ENCODE measurements at regions not wholly inside any gene's neighbourhood (a gene's known extent, or its start where the extent isn't known, plus 50 kb on each side); places are given as distances from the start of the nearest gene placed in this dataset.
"Not testable (repeated sequence)": the region's sequence is repeated elsewhere in the genome, so short reads cannot be mapped to it uniquely, and the experiment has no call there.

GRCh38 chr6:166802401-166802800 is 153.9 kb downstream of the RNASET2 start:
- no peak for DNase-seq

DNA sequence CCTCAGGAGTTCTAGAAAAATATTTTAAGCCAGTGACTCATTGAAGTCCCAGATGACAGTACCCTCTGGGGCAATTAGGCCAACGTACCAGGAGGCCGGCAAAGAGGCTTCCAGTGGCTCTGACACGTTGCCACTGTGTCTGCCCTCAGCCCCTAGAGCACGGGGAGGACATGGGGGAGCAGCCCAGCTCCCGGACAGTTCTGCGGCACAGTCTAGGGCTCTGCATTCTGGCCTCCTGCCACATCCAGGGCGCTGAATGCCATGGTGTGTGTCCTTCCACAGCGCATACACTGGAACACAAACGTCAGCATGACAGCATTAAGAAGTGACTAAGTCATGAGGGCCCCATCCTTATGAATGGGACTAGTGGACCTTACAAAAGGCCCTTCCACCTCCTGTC is 156.2 kb downstream of the RNASET2 start:
- DNase-seq: no peak

GRCh38 chr6:166798652-166799051 is 157.7 kb downstream of the RNASET2 start:
- no peak for DNase-seq

DNA sequence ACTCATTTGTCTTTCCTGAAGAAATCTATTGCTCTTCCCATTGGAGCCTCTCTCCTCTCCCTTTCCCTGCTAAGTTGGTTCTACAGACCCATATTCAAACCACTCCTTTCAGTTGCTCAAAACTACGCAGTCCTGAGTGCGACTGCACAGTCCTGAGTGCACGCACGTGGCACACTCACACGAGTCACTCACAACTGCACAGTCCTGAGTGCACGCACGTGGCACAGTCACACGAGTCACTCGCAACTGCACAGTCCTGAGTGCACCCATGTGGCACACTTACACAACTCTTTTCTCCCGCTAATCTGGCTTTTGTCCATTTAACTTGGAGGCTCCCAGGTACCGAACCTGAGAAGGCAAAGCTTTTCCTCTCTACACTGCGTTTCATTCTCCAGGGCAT is 159.7 kb downstream of the RNASET2 start:
- no peak for DNase-seq

GRCh38 chr6:166795879-166796278 is 160.5 kb downstream of the RNASET2 start:
- DNase-seq: no peak

DNA sequence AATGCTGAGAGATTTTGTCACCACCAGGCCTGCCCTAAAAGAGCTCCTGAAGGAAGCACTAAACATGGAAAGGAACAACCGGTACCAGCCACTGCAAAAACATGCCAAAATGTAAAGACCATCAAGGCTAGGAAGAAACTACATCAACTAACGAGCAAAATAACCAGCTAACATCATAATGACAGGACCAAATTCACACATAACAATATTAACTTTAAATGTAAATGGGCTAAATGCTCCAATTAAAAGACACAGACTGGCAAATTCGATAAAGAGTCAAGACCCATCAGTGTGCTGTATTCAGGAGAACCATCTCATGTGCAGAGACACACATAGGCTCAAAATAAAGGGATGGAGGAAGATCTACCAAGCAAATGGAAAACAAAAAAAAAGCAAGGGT is 163.8 kb upstream of the RPS6KA2 start:
- not testable (repeated sequence) for DNase-seq

DNA sequence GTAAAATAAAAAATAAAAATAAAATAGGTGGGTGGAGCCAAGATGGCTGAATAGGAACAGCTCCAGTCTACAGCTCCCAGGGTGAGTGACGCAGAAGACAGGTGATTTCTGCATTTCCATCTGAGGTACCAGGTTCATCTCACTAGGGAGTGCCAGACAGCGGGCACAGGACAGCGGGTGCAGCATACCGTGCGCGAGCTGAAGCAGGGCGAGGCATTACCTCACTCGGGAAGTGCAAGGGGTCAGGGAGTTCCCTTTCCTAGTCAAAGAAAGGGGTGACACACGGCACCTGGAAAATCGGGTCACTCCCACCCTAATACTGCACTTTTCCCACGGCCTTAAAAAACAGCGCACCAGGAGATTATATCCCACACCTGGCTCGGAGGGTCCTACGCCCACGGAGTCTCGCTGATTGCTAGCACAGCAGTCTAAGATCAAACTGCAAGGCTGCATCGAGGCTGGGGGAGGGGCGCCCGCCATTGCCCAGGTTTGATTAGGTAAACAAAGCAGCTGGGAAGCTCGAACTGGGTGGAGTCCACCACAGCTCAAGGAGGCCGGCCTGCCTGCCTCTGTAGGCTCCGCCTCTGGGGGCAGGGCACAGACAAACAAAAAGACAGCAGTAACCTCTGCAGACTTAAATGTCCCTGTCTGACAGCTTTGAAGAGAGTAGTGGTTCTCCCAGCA is 161.9 kb upstream of the RPS6KA2 start:
- not testable (repeated sequence) for DNase-seq

DNA sequence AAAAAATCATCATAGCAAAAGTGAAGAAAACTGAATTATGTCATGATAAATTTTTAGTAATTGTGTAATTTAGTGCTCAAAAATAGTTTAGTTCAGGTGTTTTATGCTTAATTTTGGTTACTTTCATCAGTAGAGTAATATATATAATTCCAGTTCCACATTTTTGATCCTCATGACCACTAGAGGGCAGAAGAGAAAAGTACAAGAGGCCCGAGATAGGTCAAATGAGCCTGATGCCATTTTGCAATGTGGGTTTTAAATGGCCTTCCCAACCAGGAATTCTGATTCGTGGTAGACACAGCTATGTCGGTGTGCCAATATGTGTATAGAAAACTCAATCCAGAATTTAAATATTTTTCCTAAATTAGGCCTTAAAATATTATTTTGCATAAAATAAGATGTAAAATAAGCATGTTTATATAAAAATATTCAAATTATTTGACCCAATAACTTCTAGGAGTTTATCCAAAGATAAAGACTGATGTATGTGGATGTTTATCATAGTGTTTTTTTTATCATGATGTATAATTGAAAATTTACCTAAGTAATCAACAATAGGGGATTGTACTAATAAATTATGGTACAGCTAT is 159.7 kb upstream of the RPS6KA2 start:
- DNase-seq: peak; percentile 23

GRCh38 chr6:166785131-166785530 is 158.1 kb upstream of the RPS6KA2 start:
- DNase-seq: no peak

DNA sequence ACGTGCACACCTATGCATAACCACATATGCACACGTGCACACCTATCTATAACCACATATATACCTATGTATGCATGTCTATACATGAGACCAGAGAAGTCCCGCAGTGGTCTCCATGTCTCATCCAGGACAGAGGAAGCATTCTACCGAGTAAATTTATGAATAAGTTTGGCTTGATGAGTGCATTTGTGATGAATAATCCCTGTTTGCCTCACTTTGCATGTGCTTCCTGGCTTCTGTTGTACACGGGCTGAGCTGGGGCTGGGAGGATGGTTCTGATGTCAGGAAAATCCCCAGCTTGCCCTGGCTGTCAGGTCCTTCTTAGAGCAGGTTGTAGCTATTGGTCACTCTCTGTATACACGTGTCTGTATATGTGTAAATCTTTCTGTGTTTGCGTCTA is 157.6 kb upstream of the RPS6KA2 start:
- DNase-seq: no peak

DNA sequence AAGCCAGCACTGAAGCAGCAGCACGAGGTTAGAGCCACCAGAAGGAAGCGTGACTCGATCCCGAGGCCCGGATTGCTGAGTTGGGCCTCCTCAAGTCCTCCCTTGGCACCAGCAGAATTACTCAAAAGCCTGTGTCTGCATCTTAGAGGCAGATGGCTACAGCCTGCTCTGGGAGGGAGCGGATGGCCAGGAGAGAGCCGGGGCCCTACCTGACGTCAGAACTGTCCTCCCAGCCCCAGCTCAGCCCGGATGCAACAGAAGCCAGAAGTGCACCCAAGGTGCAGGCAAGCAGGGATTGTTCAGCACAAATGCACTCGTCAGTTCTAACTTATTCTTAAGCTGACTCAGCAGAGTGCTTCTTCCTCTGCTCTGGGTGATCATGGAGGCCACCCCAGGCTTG is 155.5 kb upstream of the RPS6KA2 start:
- no peak for DNase-seq

GRCh38 chr6:166781331-166781730 is 154.3 kb upstream of the RPS6KA2 start:
- no peak for DNase-seq

GRCh38 chr6:166779963-166780683 is 153.1 kb upstream of the RPS6KA2 start:
- no peak for DNase-seq

- no peak for DNase-seq
Measured at GRCh38 chr6:166779381-166779780, 152.3 kb upstream of the RPS6KA2 start.

DNA sequence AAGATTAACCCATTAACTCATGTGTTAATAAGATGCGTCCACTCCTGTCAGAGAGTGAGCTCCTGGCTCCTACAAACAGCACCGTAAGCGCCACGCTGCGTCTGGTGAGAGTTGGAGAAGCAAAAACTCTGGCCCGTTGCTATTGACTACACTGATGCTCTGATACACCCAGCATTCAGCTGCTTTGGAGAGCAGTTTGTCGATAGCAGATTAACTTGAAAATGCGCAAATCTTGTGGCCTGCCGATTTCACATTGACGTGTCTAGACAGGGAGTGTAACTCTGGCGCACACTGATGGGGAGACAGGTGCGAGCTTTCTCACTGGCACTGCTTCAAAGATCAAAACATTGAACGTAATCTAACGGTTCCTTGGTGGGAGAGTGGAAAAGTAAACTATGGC is 151.7 kb upstream of the RPS6KA2 start:
- no peak for DNase-seq

DNA sequence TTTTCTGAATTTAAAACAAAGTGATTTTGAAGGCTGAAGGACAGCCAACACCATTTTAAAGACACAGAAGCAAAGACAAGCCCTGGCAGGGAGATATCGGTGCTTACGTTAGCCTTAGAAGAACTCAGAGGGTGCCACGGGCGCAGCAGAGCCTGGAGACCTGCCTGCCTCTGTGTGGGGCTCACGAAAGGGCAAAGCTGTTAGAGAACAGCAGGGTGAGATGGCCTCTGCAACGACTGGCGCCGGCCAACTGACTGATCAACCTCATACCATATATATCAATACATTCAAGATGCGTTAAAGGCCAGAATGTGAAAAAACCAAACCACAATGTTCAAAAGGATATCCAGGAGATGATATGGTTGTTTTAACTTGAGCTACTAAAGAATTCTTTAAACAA is 151.0 kb upstream of the RPS6KA2 start:
- no peak for DNase-seq

DNA sequence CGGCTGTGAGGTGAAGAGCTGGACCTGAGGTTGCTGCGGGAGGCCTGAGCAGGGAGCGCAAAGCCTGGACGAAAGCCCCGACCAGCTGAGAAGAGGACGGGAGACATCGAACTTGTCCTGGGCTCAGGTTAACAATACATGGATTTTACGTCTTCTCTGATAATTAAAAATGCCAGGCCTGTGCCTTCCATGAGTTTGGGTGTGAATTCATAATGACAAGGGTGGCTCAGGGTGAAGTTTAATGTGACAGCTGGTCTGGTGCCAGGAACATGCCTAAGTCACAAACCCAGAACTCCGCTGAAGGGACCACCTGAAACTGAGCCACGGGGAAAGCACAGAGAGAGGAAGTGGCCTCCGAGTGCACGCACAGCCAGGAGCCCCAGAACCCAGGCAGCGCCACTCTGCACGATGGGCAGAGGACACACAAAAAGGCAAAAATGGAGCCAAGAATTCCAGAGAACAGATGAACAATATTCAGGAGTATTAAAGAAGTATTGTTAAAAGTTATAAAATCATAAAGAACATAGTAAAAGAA is 150.1 kb upstream of the RPS6KA2 start:
- no peak for DNase-seq

DNA sequence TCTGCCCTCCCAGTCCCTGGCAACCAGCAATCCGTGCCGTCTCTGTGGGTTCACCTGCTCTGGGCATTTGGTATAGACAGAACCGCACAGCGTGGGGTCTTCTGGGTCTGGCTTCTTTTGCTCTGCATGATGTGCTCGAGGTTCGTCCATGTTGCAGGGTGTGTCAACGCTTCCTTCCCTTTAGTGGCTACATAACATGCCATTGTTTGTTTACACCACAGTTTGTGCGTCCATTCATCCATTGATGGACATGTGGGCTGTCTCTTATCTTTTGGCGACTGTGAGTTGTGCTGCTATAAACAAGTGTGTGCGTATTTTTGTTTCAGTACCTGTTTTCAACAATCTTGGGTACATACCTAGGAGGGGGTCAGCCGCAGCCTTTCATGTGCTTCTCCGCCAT is 149.5 kb upstream of the RPS6KA2 start:
- DNase-seq: no peak

- no peak for DNase-seq
Measured at GRCh38 chr6:166775923-166776220, 148.8 kb upstream of the RPS6KA2 start.

- DNase-seq: peak; percentile 41
Measured at GRCh38 chr6:166775180-166775922, 148.3 kb upstream of the RPS6KA2 start.

DNA sequence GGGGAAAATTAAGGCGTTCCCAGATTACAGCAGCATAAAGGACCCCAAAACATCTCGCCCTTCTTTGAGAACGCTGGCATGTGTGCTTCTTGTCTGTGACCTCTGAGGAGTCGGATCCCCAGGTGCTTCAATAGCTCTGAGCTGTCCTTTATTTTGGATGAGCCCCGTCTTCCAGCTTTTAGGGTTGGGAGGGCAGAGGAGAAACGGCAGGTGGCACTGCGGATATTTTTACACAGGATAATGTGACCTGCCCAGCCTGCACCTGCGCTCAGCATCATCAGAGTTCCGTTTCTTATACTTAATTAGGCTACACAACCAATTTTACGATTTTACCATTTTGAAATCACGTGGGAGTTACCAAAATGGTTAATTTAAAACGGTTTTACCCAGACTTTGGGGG is 147.7 kb upstream of the RPS6KA2 start:
- no peak for DNase-seq

DNA sequence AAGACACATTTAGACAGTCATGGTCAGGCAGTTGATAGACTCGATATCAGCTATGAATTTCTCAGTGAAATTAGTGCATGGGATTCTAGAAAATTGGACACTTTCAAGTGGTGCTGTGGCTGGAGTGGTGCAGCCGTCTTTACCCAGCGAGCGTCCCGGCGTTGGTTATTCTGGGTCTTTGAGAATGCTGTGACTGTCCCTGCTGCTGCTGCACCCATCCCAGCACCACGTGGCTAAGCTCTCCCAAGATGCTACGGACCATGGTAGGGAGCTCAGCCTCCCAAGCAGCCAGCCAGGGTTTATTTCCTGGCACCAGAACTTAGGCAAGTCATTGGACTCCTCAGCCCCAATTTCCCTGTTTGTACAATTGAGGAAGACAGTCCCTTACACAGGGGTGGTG is 147.2 kb upstream of the RPS6KA2 start:
- no peak for DNase-seq

DNA sequence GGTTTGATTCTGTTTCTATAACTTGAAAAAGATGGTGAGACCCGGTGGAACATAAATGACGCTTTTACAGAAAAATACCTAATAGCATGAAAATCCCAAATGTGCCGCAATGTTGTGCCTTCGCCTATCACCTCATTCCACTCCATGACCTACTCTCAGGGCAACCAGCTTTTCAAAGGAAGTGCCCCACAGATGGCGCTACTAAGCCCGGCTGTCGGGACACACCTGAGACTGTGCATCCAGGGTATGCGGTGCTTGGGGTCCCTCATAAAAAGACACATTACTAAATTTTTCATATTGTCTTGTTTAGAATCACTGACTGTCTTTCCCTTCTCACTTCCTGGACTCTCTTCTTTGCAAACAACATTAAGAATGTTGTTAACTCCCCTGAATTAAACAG is 145.5 kb upstream of the RPS6KA2 start:
- no peak for DNase-seq

- no peak for DNase-seq
Measured at GRCh38 chr6:166771701-166772100, 144.7 kb upstream of the RPS6KA2 start.
